Fibroblast of villous mesenchyme (primary cell): ENCODE measurements at regions not wholly inside any gene's neighbourhood (a gene's known extent, or its start where the extent isn't known, plus 50 kb on each side); places are given as distances from the start of the nearest gene placed in this dataset.

Experiments
- DNase-seq: peaks from one replicate; pipeline ENCODE4 v3.0.0-alpha.2; 2010; ENCODE audit warnings: low read depth
- H3K4me3 ChIP-seq: 2 replicates; pipeline ENCODE4 v1.5.1; 2011; ENCODE audit warnings: low read depth, mild to moderate bottlenecking, low read length
- TF ChIP-seq, protein P1 (sequence below): IDR thresholded peaks from 2 replicates; pipeline ENCODE4 v1.5.1; 2012; ENCODE audit warnings: low read depth, mild to moderate bottlenecking, low read length; ENCODE audit not compliant: insufficient read depth

DNA sequence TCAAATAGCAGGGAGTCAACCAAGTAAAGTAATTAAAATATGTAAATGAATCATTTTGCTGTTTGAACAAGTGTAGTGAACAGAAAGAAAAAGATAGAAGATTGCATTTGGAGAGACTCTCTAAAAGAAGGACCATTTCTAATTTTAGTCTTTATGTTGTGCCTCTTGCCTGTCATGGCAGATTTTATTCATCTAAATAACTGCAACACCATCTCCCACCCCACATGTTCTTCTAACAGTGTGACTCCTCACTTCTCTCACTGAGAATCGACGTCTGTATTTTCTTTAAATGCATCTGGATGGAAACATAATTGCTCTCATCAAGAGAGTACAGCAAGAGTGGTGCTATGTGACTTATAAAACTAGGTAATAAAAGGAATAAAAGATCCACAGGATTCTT lies 439.9 kb upstream of the GBE1 start:
- DNase-seq, result no peak
- TF ChIP-seq, protein P1, sequence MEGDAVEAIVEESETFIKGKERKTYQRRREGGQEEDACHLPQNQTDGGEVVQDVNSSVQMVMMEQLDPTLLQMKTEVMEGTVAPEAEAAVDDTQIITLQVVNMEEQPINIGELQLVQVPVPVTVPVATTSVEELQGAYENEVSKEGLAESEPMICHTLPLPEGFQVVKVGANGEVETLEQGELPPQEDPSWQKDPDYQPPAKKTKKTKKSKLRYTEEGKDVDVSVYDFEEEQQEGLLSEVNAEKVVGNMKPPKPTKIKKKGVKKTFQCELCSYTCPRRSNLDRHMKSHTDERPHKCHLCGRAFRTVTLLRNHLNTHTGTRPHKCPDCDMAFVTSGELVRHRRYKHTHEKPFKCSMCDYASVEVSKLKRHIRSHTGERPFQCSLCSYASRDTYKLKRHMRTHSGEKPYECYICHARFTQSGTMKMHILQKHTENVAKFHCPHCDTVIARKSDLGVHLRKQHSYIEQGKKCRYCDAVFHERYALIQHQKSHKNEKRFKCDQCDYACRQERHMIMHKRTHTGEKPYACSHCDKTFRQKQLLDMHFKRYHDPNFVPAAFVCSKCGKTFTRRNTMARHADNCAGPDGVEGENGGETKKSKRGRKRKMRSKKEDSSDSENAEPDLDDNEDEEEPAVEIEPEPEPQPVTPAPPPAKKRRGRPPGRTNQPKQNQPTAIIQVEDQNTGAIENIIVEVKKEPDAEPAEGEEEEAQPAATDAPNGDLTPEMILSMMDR, result no peak
- no peak overlapping the region for H3K4me3 ChIP-seq

DNA sequence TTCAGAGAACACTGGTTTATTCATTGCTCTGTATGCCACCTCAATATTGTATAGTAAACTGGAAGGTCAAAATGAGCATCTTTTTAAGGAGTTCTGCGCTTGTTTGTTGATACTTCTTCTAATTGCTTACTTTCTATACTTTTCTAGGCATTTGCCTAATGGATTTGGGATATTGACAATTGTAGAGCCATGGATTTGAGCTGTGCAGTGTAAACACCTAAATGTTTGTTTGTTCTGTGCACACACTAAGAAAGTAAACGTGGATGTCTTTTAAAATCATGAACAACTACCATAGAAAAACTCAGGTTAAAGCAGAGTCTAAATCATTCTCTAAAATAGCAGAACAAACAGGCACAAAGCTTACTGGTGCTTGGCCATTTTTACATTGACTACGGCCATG lies 436.6 kb upstream of the GBE1 start:
- no peak overlapping the region for H3K4me3 ChIP-seq
- DNase-seq, result no peak
- TF ChIP-seq, protein P1, result no peak

- TF ChIP-seq, protein P1, result no peak
- no peak overlapping the region for H3K4me3 ChIP-seq
These were observed 435.2 kb upstream of the GBE1 start for GRCh38 chr3:82196645-82197044.

GRCh38 chr3:82194870-82195269 lies 433.4 kb upstream of the GBE1 start:
- no peak for DNase-seq
- TF ChIP-seq, protein P1, result no peak
- H3K4me3 ChIP-seq, result no peak overlapping the region

More at GRCh38 chr3:82196645-82197044, 435.2 kb upstream of the GBE1 start:
- DNase-seq, result no peak

GRCh38 chr3:82186017-82186416 lies 424.6 kb upstream of the GBE1 start:
- TF ChIP-seq, protein P1, result no peak
- H3K4me3 ChIP-seq, result no peak overlapping the region
- no peak for DNase-seq

GRCh38 chr3:82179291-82179690 lies 417.8 kb upstream of the GBE1 start:
- DNase-seq, result no peak
- no peak overlapping the region for H3K4me3 ChIP-seq
- TF ChIP-seq, protein P1, result no peak

GRCh38 chr3:82178291-82178690 lies 416.8 kb upstream of the GBE1 start:
- no peak overlapping the region for H3K4me3 ChIP-seq
- TF ChIP-seq, protein P1, result no peak
- no peak for DNase-seq
